Uterus (tissue), 3 donors: ENCODE measurements at regions not wholly inside any gene's neighbourhood (a gene's known extent, or its start where the extent isn't known, plus 50 kb on each side); places are given as distances from the start of the nearest gene placed in this dataset.

Source experiments
- DNase-seq, 2 donors: peaks; one replicate each; pipeline ENCODE4 v3.0.0-alpha.2; 2019 to 2020
- H3K27ac ChIP-seq, 2 donors: fragments of 200-600 bp; sonication (generic); 1 replicate in 1 of 2; 2 replicates in 1 of 2; pipeline ENCODE4 v1.5.1; 2016 to 2018
- H3K27me3 ChIP-seq, 2 donors: fragments of 200-600 bp; sonication (generic); one replicate each; pipeline ENCODE4 v1.5.1; 2018 to 2019; ENCODE audit warnings: control low read depth in 1 of 2
- H3K36me3 ChIP-seq, 2 donors: fragments of 200-600 bp; sonication (generic); one replicate each; pipeline ENCODE4 v1.5.1; 2019; ENCODE audit warnings: control low read depth in 1 of 2
- H3K4me1 ChIP-seq, 2 donors: fragments of 200-600 bp; sonication (generic); one replicate each; pipeline ENCODE4 v1.5.1; 2018 to 2019; ENCODE audit warnings: control low read depth in 1 of 2
- H3K4me3 ChIP-seq, 2 donors: fragments of 200-600 bp; sonication (generic); 1 replicate in 1 of 2; 2 replicates in 1 of 2; pipeline ENCODE4 v1.5.1; 2018 to 2019; ENCODE audit warnings: mild to moderate bottlenecking in 1 of 2
- H3K9me3 ChIP-seq, 2 donors: fragments of 200-600 bp; sonication (generic); one replicate each; pipeline ENCODE4 v1.5.1; 2019; ENCODE audit warnings: control low read depth in 1 of 2
- CTCF ChIP-seq, 4 experiments: fragments of 200-600 bp in 2 of 4; fragments of 450-650 bp in 2 of 4; sonication (generic) in 2 of 4; IDR thresholded peaks; one replicate each; pipeline ENCODE4 v1.5.1; 2016 to 2019; ENCODE audit warnings: antibody characterized with exemption in 4 of 4, mild to moderate bottlenecking in 2 of 4, moderate library complexity in 1 of 4
- POLR2A ChIP-seq, 2 donors: fragments of 450-650 bp; IDR thresholded peaks; one replicate each; pipeline ENCODE4 v1.6.1; 2016; ENCODE audit warnings: antibody characterized with exemption in 2 of 2, mild to moderate bottlenecking in 1 of 2, moderate library complexity in 1 of 2
- intact Hi-C: fragments of 100-400 bp; cut with DNase I; formaldehyde crosslinking; loops from one replicate; pipeline ENCODE4 v1.15.1; 2023; ENCODE audit warnings: low total_unique reads
- donor health status: DM: yes; HTN: yes; CAD: no.

DNA sequence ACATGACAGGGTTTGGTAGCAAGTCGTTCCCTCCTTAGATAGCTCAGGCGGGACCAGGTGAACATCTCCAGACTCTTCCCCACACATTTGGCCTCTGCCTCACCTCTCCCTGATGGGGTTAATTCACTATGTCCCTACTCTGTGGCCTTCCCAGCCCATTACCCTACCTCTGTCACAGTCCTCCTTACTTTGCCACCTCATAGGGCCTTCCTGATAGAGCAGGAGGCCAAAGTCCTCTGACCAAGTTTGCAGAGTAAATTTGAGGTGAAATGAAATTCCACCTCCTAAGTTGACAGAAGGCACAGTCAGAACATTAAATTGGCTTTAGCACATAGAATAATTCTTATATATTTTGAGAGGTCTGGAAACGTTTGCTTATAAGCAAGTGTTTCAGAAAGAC, 53.1 kb upstream of the ARMC2 start:
- Histone ChIP-seq H3K36me3 (no peaks in the 10 kb centered on the region), H3K9me3 (no peaks in the 10 kb centered on the region), H3K27me3 (no peaks in the 10 kb centered on the region), H3K4me1 (no peaks in the 10 kb centered on the region), H3K4me3 (no peak overlapping the region), H3K27ac (no peak overlapping the region)
- no peak for DNase-seq
- TF ChIP-seq CTCF (IDR thresholded peaks at IDR 0.05) (no peak), POLR2A (IDR thresholded peaks at IDR 0.05) (no peak)
- intact Hi-C loops = no loop called here

- Histone ChIP-seq H3K27me3 (no peaks in the 10 kb centered on the region), H3K4me1 (no peaks in the 10 kb centered on the region), H3K27ac (no peak overlapping the region), H3K4me3 (no peak overlapping the region), H3K9me3 (no peaks in the 10 kb centered on the region), H3K36me3 (no peaks in the 10 kb centered on the region)
- intact Hi-C loops = no loop called here
- no peak for DNase-seq
- TF ChIP-seq POLR2A (IDR thresholded peaks at IDR 0.05) (no peak), CTCF (IDR thresholded peaks at IDR 0.05) (no peak)
Observed at GRCh38 chr6:108795814-108796213, 52.4 kb upstream of the ARMC2 start.

GRCh38 chr6:108796875-108797274, 51.3 kb upstream of the ARMC2 start:
- intact Hi-C loops = no loop called here
- Histone ChIP-seq H3K4me3 (no peak overlapping the region), H3K9me3 (no peaks in the 10 kb centered on the region), H3K27ac (no peak overlapping the region), H3K27me3 (no peaks in the 10 kb centered on the region), H3K4me1 (no peaks in the 10 kb centered on the region), H3K36me3 (no peaks in the 10 kb centered on the region)
- TF ChIP-seq CTCF (IDR thresholded peaks at IDR 0.05) (no peak), POLR2A (IDR thresholded peaks at IDR 0.05) (no peak)
- no peak for DNase-seq

DNA sequence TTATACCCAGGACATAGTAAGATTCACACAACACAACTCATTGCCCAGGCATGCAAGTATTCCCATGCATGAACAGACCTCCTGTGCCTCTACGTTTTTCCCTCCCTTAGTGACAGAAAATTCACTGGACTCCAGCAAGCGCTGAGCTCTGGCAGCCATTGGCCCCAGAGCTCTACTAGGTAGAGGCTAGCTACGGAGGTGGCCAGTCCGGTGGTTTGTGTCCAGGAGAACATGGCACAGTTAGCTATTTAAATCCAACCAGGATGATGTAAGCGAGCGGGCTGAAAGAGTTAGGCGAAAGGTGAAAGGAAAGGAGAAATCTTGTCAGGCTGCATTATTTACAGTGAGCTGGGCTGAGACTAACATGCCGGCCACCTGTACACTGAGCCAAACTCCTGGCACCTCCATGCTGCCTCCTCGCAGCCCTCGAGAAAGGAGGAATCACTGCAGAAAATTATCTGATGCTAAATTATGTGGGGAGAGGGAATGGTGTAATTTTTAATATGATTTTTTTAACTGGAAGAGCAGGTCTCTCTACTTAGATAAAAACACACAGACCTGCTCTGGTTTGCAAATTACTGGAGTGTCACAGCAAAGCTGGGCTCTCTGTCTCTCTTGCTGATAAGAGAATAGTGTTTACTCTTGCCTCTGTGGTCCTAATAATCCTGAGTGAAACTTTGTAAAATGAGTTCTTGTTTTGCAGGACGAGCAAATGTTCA, 50.1 kb upstream of the ARMC2 start:
- Histone ChIP-seq H3K4me1 (no peaks in the 10 kb centered on the region), H3K27me3 (no peaks in the 10 kb centered on the region), H3K9me3 (no peaks in the 10 kb centered on the region), H3K4me3 (no peak overlapping the region), H3K27ac (no peak overlapping the region), H3K36me3 (no peaks in the 10 kb centered on the region)
- intact Hi-C loops = no loop called here
- DNase-seq = no peak
- TF ChIP-seq POLR2A (IDR thresholded peaks at IDR 0.05) (no peak), CTCF (IDR thresholded peaks at IDR 0.05) (no peak)
